ENCODE measurements at regions not wholly inside any gene's neighbourhood (a gene's known extent, or its start where the extent isn't known, plus 50 kb on each side); places are given as distances from the start of the nearest gene placed in this dataset.

- TF ChIP-seq CTCF (conservative IDR thresholded peaks at IDR 0.05; ENCODE audit: low read depth, low read length), result no peak
- no peak for DNase-seq (ENCODE audit: low read depth)
- no peak overlapping the region for H3K4me3 ChIP-seq (ENCODE audit: low read depth, low read length)
These were observed 206.0 kb upstream of the KBTBD8 start for GRCh38 chr3:66792086-66792485.

GRCh38 chr3:66795365-66795764, 202.7 kb upstream of the KBTBD8 start:
- peak; percentile 67 for DNase-seq (ENCODE audit: low read depth)
- no peak for TF ChIP-seq CTCF (conservative IDR thresholded peaks at IDR 0.05; ENCODE audit: low read depth, low read length)

GRCh38 chr3:66796343-66796742, 201.8 kb upstream of the KBTBD8 start:
- DNase-seq (ENCODE audit: low read depth), result no peak
- H3K4me3 ChIP-seq (ENCODE audit: low read depth, low read length), result no peak overlapping the region
- TF ChIP-seq CTCF (conservative IDR thresholded peaks at IDR 0.05; ENCODE audit: low read depth, low read length), result no peak

More at GRCh38 chr3:66795365-66795764, 202.7 kb upstream of the KBTBD8 start:
- no peak overlapping the region for H3K4me3 ChIP-seq (ENCODE audit: low read depth, low read length)

GRCh38 chr3:66797889-66798560, 200.1 kb upstream of the KBTBD8 start:
- TF ChIP-seq CTCF (conservative IDR thresholded peaks at IDR 0.05; ENCODE audit: low read depth, low read length), result peak; percentile 35
- peak; percentile 91 for DNase-seq (ENCODE audit: low read depth)
- H3K4me3 ChIP-seq (ENCODE audit: low read depth, low read length), result peak overlapping the region; percentile 55

GRCh38 chr3:66800941-66801545, 197.1 kb upstream of the KBTBD8 start:
- peak; percentile 34 for DNase-seq (ENCODE audit: low read depth)

GRCh38 chr3:66803206-66803605, 194.9 kb upstream of the KBTBD8 start:
- peak; percentile 48 for TF ChIP-seq CTCF (conservative IDR thresholded peaks at IDR 0.05; ENCODE audit: low read depth, low read length)
- no peak overlapping the region for H3K4me3 ChIP-seq (ENCODE audit: low read depth, low read length)
- no peak for DNase-seq (ENCODE audit: low read depth)

More at GRCh38 chr3:66800941-66801545, 197.1 kb upstream of the KBTBD8 start:
- no peak overlapping the region for H3K4me3 ChIP-seq (ENCODE audit: low read depth, low read length)
- TF ChIP-seq CTCF (conservative IDR thresholded peaks at IDR 0.05; ENCODE audit: low read depth, low read length), result no peak

Measured in choroid plexus epithelial cell (primary cell).